ENCODE measurements at regions not wholly inside any gene's neighbourhood (a gene's known extent, or its start where the extent isn't known, plus 50 kb on each side); places are given as distances from the start of the nearest gene placed in this dataset.
"Not testable (repeated sequence)": the region's sequence is repeated elsewhere in the genome, so short reads cannot be mapped to it uniquely, and the experiment has no call there.

DNA sequence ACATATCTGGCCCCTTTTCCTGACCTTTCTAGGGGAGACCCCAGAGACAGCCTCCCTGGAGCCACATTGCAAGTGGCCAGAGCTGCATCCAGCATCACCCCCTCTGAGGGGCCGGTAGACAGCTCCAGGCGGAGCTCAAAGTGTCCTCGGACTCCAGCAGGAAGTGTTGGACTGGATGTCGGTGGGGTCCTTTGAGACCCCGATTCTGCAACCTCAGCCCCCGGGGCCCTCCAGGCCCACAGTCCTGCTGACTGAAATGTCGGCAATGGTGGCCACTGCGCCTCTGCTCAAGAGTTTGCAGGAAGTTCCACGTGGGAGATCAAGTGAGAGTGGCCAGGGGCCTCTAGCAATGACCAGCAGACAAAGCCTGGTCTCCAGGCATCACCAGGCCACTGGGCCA, 115.9 kb upstream of the FOXD4L5 start:
- no peak for DNase-seq (ENCODE audit: low spot score, unreplicated experiment)
- TF ChIP-seq, protein P1, sequence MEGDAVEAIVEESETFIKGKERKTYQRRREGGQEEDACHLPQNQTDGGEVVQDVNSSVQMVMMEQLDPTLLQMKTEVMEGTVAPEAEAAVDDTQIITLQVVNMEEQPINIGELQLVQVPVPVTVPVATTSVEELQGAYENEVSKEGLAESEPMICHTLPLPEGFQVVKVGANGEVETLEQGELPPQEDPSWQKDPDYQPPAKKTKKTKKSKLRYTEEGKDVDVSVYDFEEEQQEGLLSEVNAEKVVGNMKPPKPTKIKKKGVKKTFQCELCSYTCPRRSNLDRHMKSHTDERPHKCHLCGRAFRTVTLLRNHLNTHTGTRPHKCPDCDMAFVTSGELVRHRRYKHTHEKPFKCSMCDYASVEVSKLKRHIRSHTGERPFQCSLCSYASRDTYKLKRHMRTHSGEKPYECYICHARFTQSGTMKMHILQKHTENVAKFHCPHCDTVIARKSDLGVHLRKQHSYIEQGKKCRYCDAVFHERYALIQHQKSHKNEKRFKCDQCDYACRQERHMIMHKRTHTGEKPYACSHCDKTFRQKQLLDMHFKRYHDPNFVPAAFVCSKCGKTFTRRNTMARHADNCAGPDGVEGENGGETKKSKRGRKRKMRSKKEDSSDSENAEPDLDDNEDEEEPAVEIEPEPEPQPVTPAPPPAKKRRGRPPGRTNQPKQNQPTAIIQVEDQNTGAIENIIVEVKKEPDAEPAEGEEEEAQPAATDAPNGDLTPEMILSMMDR (IDR thresholded peaks at IDR 0.05; ENCODE audit: unreplicated experiment) = no peak
- peaks cover 26% of the 10 kb centered on the region for H3K9me3 Mint-ChIP-seq (ENCODE audit: low read depth)

DNA sequence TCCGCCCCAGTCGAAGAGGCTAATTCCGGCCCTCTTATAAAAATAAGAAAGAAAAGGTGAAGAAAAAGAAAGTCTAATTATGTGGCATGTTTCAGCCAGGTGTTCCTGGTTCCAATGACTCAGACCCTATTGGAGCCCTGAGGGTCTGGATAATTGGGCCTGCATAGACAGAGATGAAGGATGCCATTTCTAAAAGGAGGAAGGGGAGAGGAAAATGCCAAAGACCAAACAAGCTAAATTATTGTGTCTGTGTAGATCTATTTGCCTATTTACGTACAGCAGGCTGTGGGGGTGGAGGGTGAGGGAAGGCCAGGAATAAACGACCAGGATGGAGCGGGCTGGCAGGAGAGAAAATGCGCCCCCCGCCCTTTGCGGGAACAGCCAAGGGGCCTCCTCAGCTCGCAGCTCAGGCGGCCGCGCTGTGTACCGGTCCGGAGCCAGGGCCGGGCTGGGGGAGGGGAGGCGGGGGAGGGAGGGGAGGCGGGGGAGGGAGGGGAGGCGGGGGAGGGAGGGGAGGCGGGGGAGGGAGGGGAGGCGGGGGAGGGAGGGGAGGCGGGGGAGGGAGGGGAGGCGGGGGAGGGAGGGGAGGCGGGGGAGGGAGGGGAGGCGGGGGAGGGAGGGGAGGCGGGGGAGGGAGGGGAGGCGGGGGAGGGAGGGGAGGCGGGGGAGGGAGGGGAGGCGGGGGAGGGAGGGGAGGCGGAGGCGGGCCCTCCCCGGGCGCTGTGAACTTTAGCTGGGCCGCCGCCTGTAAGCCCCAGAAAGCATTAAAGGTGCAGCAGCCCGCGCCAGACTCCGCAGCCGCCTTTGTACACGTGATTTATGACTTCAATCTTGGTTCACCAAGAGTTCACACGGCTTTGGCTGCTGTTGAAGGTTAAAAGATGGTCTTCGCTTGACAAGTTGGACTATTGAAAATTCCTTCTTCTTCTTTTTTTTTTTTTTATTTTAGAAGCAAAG, 113.0 kb upstream of the FOXD4L5 start:
- DNase-seq (ENCODE audit: low spot score, unreplicated experiment); H3K27me3 Mint-ChIP-seq; H3K27ac Mint-ChIP-seq; H3K36me3 Mint-ChIP-seq (ENCODE audit: insufficient read depth); H3K4me1 Mint-ChIP-seq (ENCODE audit: low read depth); H3K4me3 Mint-ChIP-seq (ENCODE audit: low read depth): not testable (repeated sequence)
- H3K9me3 Mint-ChIP-seq (ENCODE audit: low read depth) = peaks cover 35% of the 10 kb centered on the region

More for the DNA sequence above, 115.9 kb upstream of the FOXD4L5 start:
- H3K27ac Mint-ChIP-seq = no peak overlapping the region
- H3K27me3 Mint-ChIP-seq = no peaks in the 10 kb centered on the region
- H3K36me3 Mint-ChIP-seq (ENCODE audit: insufficient read depth) = peaks cover 2% of the 10 kb centered on the region
- no peaks in the 10 kb centered on the region for H3K4me1 Mint-ChIP-seq (ENCODE audit: low read depth)
- H3K4me3 Mint-ChIP-seq (ENCODE audit: low read depth) = no peak overlapping the region

DNA sequence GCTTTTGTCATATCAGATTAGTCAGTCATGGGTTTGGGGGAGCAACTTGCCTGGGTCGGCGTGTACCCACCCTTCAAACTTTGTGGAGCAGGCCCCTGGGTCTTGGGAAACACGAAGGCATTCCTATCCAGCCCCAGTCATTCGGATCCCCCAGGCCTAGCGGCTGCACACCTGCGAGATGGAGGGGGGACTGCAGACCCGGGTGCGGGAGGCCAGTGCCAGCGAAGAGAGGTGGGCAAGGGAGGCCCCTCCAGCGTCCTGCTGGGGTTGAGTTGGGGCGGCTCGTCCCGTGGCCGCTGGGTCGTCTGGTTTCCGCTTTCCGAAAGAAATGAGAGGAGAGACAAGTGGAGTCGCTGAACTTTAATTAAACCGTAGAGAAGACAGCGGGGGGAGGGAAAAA, 112.2 kb upstream of the FOXD4L5 start:
- not testable (repeated sequence) for H3K4me3 Mint-ChIP-seq (ENCODE audit: low read depth); H3K4me1 Mint-ChIP-seq (ENCODE audit: low read depth); H3K27ac Mint-ChIP-seq; H3K27me3 Mint-ChIP-seq; H3K36me3 Mint-ChIP-seq (ENCODE audit: insufficient read depth); DNase-seq (ENCODE audit: low spot score, unreplicated experiment)
- peaks cover 37% of the 10 kb centered on the region for H3K9me3 Mint-ChIP-seq (ENCODE audit: low read depth)

DNA sequence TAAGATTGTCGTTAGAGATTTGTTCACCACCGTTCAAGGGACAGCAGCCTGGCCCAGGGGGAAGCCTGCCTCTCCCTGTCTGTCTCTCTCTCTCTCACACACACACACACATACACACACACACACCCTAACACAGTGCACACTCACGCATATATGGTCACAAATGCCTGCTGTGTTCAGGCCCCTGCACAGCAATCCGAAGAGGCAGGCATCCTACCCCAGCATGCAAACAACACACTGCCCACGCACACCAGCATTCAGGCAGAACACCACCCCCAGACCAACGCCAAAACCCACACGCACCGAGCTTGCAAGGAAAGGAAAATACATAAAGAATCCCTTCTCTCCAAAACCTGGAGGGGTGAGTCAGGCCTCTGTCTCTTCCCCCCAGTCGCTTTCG, 111.6 kb upstream of the FOXD4L5 start:
- not testable (repeated sequence) for H3K4me3 Mint-ChIP-seq (ENCODE audit: low read depth); H3K27me3 Mint-ChIP-seq; H3K36me3 Mint-ChIP-seq (ENCODE audit: insufficient read depth); H3K4me1 Mint-ChIP-seq (ENCODE audit: low read depth); H3K27ac Mint-ChIP-seq; DNase-seq (ENCODE audit: low spot score, unreplicated experiment)
- H3K9me3 Mint-ChIP-seq (ENCODE audit: low read depth) = peaks cover 37% of the 10 kb centered on the region

DNA sequence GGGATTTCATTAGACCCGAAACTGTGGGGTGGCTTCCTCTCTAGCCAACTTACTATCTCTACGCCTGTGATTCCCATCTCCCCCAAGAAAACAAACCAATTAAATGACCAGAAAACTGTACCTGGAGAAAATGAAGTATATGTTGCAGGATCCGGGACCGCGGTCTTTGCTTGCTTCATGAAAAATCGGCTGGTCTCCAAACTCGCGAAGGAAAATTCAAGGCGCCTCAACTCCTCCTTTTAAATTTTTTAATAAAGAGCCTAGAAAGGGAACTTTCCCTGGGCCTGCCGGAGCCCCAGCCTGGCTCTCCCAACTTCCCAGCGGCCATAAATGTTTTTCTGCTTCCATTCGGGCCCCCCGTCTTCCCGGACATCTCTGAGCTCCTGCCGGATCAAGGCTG, 110.8 kb upstream of the FOXD4L5 start:
- peaks cover 42% of the 10 kb centered on the region for H3K9me3 Mint-ChIP-seq (ENCODE audit: low read depth)
- DNase-seq (ENCODE audit: low spot score, unreplicated experiment); H3K36me3 Mint-ChIP-seq (ENCODE audit: insufficient read depth); H3K27ac Mint-ChIP-seq; H3K4me3 Mint-ChIP-seq (ENCODE audit: low read depth); H3K27me3 Mint-ChIP-seq; H3K4me1 Mint-ChIP-seq (ENCODE audit: low read depth): not testable (repeated sequence)

DNA sequence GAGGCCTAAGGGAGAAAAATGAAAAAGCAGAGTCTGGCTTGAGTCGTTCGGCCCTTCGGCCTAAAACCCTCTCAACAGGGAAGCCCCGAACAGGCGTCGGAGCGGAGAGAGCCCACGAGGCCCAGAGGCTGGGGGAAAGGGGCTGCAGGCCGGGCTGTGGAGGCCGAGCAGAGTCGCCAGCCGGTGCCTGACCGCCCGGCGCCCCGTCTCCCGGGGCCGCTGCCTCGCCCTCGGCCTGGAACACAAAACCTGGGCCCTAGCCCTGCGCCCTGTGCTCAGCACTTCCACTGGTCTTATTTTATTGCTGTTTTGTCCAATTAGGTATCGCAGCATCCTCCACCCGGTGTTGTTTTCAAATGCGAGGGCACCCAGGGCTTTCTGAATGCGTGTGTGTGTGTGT, 110.1 kb upstream of the FOXD4L5 start:
- not testable (repeated sequence) for DNase-seq (ENCODE audit: low spot score, unreplicated experiment); H3K36me3 Mint-ChIP-seq (ENCODE audit: insufficient read depth)
- peaks cover 38% of the 10 kb centered on the region for H3K9me3 Mint-ChIP-seq (ENCODE audit: low read depth)

DNA sequence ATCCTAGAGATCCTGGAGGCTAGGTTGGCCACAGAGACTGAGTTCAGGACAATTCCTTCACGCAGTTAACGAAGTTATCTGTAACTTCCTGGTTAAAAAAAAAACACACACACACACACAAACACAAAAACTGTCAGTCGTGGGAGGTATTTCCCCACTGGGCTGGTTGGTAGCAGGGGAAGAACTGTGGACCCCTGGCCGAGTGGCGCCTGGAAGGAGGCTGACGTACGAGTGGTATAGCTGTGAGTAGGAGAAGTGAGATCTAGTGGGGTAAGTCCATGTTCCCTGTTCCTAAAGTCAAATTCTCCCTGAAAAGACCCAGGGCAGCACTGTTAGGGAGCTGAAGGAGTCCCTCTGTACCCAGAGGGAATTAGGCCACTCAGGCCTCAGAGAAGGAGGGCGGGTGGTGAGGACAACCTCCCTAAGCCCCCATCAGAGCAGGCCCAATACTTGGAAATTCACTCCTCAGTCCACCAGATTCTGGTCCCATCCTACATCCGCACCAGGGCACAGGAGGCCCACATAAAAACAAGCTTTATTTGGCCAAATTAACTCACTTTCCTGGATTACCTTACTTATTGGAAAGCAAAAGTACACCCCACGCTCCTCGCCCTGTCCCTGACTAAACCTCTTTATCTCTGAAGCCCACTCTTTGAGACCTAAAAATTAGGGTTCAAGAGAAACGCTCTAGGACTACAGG, 108.3 kb upstream of the FOXD4L5 start:
- peaks cover 38% of the 10 kb centered on the region for H3K9me3 Mint-ChIP-seq (ENCODE audit: low read depth)
- not testable (repeated sequence) for H3K27me3 Mint-ChIP-seq; H3K4me3 Mint-ChIP-seq (ENCODE audit: low read depth); H3K36me3 Mint-ChIP-seq (ENCODE audit: insufficient read depth); H3K4me1 Mint-ChIP-seq (ENCODE audit: low read depth); DNase-seq (ENCODE audit: low spot score, unreplicated experiment); H3K27ac Mint-ChIP-seq

More for the DNA sequence above, 110.1 kb upstream of the FOXD4L5 start:
- not testable (repeated sequence) for H3K4me1 Mint-ChIP-seq (ENCODE audit: low read depth); H3K27ac Mint-ChIP-seq; H3K27me3 Mint-ChIP-seq; H3K4me3 Mint-ChIP-seq (ENCODE audit: low read depth)

DNA sequence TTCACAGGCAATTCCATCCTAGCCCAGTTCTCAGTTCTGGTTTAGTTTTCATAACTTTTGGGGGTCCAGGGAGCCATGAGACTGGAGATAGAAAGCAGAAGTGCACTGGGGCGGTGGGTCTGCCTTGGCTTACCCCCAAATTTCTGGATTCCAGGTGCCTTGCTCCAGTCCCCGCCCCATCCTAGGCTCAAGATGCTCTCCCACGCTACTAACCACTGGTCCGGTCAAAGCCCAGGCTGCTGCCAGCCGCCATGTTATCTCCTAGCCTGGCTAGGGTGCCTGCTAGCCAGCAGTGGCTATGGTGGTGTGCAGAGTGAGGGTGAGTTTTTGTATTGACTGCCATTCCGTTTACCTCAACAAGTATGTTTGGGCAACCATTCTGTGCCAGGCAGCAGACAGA, 107.6 kb upstream of the FOXD4L5 start:
- not testable (repeated sequence) for H3K4me3 Mint-ChIP-seq (ENCODE audit: low read depth); H3K4me1 Mint-ChIP-seq (ENCODE audit: low read depth); DNase-seq (ENCODE audit: low spot score, unreplicated experiment); H3K27ac Mint-ChIP-seq; H3K27me3 Mint-ChIP-seq; H3K36me3 Mint-ChIP-seq (ENCODE audit: insufficient read depth)
- peaks cover 37% of the 10 kb centered on the region for H3K9me3 Mint-ChIP-seq (ENCODE audit: low read depth)

DNA sequence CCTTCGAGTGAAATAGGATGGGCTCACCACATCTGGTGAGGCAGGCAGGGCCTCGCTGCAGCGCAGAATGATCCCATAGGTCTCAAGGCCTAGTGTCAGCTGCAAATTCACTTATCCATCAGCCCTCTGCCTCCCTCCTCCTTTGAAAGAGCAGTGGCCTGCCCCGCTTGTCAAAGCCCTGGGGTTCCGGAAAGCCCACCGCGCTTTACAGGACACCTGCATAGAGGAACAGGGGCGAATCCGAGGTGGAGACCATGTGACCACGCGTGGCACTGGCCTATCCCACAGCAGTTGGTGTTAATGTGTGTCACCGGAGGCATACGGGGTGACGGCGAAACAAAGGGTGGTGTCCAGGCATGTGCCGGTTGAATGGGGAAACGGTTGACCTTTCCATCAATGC, 104.7 kb upstream of the FOXD4L5 start:
- not testable (repeated sequence) for H3K4me1 Mint-ChIP-seq (ENCODE audit: low read depth); H3K27ac Mint-ChIP-seq; H3K27me3 Mint-ChIP-seq; H3K36me3 Mint-ChIP-seq (ENCODE audit: insufficient read depth); DNase-seq (ENCODE audit: low spot score, unreplicated experiment); H3K4me3 Mint-ChIP-seq (ENCODE audit: low read depth)
- peaks cover 34% of the 10 kb centered on the region for H3K9me3 Mint-ChIP-seq (ENCODE audit: low read depth)

DNA sequence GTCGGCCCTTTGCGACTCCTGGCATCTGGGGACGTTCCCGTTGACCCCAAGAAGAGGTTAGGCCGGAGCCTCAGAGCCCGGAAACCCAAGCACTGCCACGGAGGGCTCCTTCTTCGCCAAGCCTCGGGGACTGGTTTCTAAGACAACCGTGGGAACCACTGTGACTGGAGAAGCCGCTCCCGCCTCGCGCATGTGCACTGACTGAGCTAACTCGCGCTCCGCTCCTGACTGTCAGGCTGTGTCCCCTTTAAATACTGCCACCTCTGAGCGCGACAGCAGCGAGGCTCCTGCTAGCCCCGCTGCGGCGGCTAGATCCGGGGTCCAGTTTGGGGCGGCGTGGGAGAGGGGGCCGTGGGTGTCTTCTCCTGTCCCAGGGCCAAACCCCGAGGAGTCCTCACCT, 104.2 kb upstream of the FOXD4L5 start:
- H3K9me3 Mint-ChIP-seq (ENCODE audit: low read depth) = peaks cover 32% of the 10 kb centered on the region
- H3K36me3 Mint-ChIP-seq (ENCODE audit: insufficient read depth); H3K4me1 Mint-ChIP-seq (ENCODE audit: low read depth); DNase-seq (ENCODE audit: low spot score, unreplicated experiment); H3K27ac Mint-ChIP-seq; H3K27me3 Mint-ChIP-seq; H3K4me3 Mint-ChIP-seq (ENCODE audit: low read depth): not testable (repeated sequence)

DNA sequence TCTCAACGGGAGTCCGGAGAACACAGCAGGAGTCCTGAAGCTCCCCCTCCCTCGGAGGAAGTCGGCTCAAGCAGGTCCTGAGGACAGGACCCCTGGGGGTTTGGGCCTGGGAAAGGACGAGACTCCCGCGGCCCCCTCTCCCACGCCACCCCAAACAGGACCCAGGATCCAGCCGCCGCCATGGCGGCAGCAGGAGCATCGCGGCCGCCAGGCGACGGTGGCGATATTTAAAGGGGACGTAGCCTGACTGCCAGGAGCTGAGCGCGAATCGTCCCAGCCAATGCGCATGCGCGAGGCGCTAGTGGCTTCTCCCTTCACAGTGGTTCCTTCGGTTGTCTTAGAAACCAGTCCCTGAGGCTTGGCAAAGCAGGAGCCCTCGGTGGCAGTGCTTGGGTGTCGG, 101.7 kb upstream of the FOXD4L5 start:
- peak; percentile 37 for DNase-seq (ENCODE audit: low spot score, unreplicated experiment)
- not testable (repeated sequence) for H3K27me3 Mint-ChIP-seq

DNA sequence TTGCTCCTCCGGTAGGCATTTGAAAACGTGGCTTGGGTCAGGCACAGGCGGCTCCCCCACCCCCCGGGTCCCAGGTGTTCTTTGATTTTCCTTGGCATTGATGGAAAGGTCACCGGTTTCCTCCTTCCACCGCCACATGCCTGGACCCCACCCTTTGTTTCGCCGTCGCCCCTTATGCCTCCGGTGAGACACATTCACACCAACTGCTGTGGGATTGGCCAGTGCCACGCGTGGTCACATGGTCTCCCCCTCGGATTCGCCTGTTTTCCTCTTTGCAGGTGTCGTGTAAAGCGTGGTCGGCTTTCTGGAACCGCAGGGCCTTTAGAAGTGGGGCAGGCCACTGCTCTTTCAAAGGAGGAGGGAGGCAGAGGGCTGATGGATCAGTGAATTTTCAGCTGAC, 101.2 kb upstream of the FOXD4L5 start:
- H3K27ac Mint-ChIP-seq, H3K27me3 Mint-ChIP-seq: not testable (repeated sequence)
- H3K9me3 Mint-ChIP-seq (ENCODE audit: low read depth) = peaks cover 26% of the 10 kb centered on the region

More for the DNA sequence above, 101.7 kb upstream of the FOXD4L5 start:
- not testable (repeated sequence) for H3K27ac Mint-ChIP-seq; H3K4me1 Mint-ChIP-seq (ENCODE audit: low read depth); H3K36me3 Mint-ChIP-seq (ENCODE audit: insufficient read depth)
- H3K4me3 Mint-ChIP-seq (ENCODE audit: low read depth) = peak overlapping the region; percentile 64
- H3K9me3 Mint-ChIP-seq (ENCODE audit: low read depth) = peaks cover 26% of the 10 kb centered on the region

More for the DNA sequence above, 101.2 kb upstream of the FOXD4L5 start:
- H3K36me3 Mint-ChIP-seq (ENCODE audit: insufficient read depth); H3K4me1 Mint-ChIP-seq (ENCODE audit: low read depth); H3K4me3 Mint-ChIP-seq (ENCODE audit: low read depth); DNase-seq (ENCODE audit: low spot score, unreplicated experiment): not testable (repeated sequence)

All from progenitor cell of endocrine pancreas (in vitro differentiated cells).